HFFc6 (cell line): ENCODE measurements at regions not wholly inside any gene's neighbourhood (a gene's known extent, or its start where the extent isn't known, plus 50 kb on each side); places are given as distances from the start of the nearest gene placed in this dataset.

Source experiments
- DNase-seq: peaks from one replicate; pipeline ENCODE4 v3.0.0-alpha.2; 2018
- H3K27ac Mint-ChIP-seq: 2 replicates; pipeline ENCODE4 v1.8.0; 2020; ENCODE audit warnings: mild to moderate bottlenecking, mixed read lengths
- H3K27me3 Mint-ChIP-seq: 2 replicates; pipeline ENCODE4 v1.8.0; 2021; ENCODE audit warnings: mild to moderate bottlenecking, moderate library complexity, mixed read lengths; ENCODE audit not compliant: insufficient read depth
- H3K36me3 Mint-ChIP-seq: 2 replicates; pipeline ENCODE4 v1.8.0; 2021; ENCODE audit warnings: low read depth, mixed read lengths
- H3K4me1 Mint-ChIP-seq: 2 replicates; pipeline ENCODE4 v1.8.0; 2020; ENCODE audit warnings: low read depth, mixed read lengths
- H3K4me3 Mint-ChIP-seq: 2 replicates; pipeline ENCODE4 v1.8.0; 2020; ENCODE audit warnings: mild to moderate bottlenecking, moderate library complexity, mixed read lengths
- H3K9me3 Mint-ChIP-seq: 2 replicates; pipeline ENCODE4 v1.8.0; 2020; ENCODE audit warnings: mild to moderate bottlenecking, mixed read lengths
- TF ChIP-seq, protein P1 (sequence below): fragments of 200-600 bp; sonication (generic); IDR thresholded peaks from 2 replicates; pipeline ENCODE4 v1.5.0; 2021; ENCODE audit warnings: antibody characterized with exemption, mild to moderate bottlenecking

DNA sequence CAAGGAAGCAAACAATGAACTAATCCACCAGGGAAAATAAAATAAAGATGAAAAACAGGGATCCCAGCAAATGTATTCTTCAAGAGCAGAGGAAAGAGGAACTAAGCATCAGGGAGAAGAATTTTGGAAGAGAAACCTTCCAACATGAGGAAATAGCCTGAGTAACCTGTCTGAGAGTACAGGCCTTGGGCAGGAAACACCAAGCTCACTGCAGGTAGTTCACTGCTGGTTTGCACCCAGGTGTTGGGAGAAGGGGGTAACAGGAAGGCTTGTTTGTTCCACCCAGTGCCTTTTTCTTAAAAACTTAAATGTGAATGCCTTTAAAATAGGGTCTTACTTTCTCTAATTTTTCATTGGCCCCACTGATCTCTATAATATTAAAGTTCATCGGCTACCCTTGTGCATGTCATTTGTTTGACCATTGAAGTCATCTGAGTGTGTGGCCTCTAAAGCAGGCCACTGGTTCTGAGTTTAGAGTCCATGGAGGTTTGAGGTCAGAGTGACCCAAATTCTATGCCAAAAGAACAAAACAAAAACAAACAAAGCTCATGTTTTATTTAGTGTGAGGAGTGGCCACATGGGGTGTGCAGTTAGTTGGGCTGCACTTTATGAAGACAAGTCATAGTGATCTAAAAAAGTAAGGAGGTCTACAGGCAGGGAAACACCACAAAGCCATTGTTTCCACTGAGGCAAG, 62.9 kb upstream of the COX10 start:
- TF ChIP-seq, protein P1, sequence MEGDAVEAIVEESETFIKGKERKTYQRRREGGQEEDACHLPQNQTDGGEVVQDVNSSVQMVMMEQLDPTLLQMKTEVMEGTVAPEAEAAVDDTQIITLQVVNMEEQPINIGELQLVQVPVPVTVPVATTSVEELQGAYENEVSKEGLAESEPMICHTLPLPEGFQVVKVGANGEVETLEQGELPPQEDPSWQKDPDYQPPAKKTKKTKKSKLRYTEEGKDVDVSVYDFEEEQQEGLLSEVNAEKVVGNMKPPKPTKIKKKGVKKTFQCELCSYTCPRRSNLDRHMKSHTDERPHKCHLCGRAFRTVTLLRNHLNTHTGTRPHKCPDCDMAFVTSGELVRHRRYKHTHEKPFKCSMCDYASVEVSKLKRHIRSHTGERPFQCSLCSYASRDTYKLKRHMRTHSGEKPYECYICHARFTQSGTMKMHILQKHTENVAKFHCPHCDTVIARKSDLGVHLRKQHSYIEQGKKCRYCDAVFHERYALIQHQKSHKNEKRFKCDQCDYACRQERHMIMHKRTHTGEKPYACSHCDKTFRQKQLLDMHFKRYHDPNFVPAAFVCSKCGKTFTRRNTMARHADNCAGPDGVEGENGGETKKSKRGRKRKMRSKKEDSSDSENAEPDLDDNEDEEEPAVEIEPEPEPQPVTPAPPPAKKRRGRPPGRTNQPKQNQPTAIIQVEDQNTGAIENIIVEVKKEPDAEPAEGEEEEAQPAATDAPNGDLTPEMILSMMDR = no peak
- H3K4me3 Mint-ChIP-seq = no peak overlapping the region
- peaks cover 15% of the 10 kb centered on the region for H3K4me1 Mint-ChIP-seq
- no peak for DNase-seq
- no peak overlapping the region for H3K27ac Mint-ChIP-seq
- no peaks in the 10 kb centered on the region for H3K27me3 Mint-ChIP-seq
- H3K36me3 Mint-ChIP-seq = no peaks in the 10 kb centered on the region
- no peaks in the 10 kb centered on the region for H3K9me3 Mint-ChIP-seq

DNA sequence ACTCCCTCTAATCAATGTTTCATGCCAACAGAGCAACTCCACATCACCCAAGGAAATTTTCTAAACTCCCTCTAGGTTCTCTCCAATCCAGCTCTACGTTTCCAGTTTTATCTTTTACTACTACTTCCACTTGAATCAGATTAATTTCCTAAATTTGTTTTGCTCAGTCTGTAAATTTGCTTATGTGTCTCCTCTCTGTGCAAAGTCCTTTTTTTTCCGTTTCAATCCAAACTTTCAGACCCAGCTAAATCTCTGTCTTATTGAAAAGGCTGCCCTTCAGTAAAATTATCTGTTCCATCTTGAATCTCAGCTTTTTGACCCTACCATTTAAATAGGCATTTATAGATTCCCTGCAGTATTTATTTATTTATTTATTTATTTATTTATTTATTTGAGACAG, 61.4 kb upstream of the COX10 start:
- TF ChIP-seq, protein P1 = no peak
- H3K4me3 Mint-ChIP-seq = no peak overlapping the region
- H3K27ac Mint-ChIP-seq = no peak overlapping the region
- no peaks in the 10 kb centered on the region for H3K36me3 Mint-ChIP-seq
- no peaks in the 10 kb centered on the region for H3K27me3 Mint-ChIP-seq
- no peak for DNase-seq
- H3K9me3 Mint-ChIP-seq = no peaks in the 10 kb centered on the region
- H3K4me1 Mint-ChIP-seq = peaks cover 15% of the 10 kb centered on the region

DNA sequence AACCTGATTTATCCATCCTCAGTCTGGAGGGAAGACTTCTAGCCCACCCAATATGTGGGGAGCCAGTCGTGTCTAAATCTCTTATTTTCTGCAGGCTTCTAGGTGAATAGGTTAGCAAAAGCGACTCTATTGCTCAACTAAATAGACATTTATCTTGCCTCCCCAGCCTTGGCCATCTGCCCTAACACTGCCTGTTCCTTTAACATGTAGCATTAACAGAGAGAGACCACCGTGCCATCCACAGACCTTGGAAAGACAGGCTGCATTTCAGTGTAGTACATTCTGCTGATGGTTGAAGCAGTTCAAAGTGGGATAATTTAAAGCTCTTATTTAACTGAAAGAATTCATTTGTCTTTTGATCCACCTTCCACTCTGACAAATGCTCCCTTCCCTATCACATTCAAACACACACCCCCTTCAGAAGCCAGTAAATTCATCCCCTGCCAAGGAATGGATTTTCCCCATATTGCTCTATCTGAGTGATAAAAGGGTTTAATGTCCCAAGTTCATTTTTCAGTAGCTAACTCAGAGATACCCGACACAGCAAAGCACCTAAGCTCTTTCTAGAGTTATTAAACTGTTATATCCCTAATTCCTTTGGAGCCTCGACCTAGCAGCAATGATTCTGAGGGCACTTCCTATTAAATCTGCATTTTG, 58.1 kb upstream of the COX10 start:
- Mint-ChIP-seq H3K27ac (no peak overlapping the region), H3K27me3 (peaks cover 4% of the 10 kb centered on the region; the same call in 1 of the 2 replicates), H3K36me3 (no peaks in the 10 kb centered on the region), H3K9me3 (no peaks in the 10 kb centered on the region), H3K4me3 (no peak overlapping the region), H3K4me1 (peaks cover 5% of the 10 kb centered on the region; the same call in 1 of the 2 replicates)
- no peak for DNase-seq
- TF ChIP-seq, protein P1 = no peak

DNA sequence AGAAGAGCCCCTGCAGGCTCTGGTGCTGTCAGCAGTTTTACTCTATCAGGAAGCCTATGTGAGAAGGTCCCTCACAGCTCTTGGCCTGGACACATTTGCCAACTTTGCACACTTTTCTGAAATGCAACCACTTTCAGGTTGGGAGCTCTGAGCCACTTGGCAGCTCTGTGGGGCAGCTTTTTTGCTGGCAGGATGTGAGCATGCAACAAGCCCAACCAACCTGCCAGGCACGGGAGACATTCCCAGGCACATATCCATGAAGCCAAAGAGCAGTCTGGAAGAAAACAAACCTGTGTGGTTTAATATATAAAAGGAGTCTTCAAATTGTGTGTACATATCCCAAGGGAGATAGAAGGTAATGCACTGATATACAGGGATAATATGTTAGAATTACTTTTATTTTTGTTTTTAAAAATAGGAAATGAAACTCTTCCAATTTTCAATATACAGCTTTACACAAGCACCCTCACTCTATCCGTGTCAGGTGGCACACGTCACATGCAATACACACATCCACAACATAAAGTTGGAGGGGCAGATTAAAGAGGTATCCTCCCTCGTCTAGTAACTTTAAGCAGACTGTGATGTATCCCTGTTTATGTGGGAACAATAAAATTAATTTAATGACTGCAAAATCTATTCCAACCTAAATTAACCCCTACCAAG, 57.4 kb upstream of the COX10 start:
- H3K9me3 Mint-ChIP-seq = no peaks in the 10 kb centered on the region
- DNase-seq = no peak
- no peak overlapping the region for H3K4me3 Mint-ChIP-seq
- TF ChIP-seq, protein P1 = no peak
- peaks cover 4% of the 10 kb centered on the region; the same call in 1 of the 2 replicates for H3K27me3 Mint-ChIP-seq
- H3K4me1 Mint-ChIP-seq = peaks cover 5% of the 10 kb centered on the region; the same call in 1 of the 2 replicates
- no peaks in the 10 kb centered on the region for H3K36me3 Mint-ChIP-seq
- no peak overlapping the region for H3K27ac Mint-ChIP-seq

DNA sequence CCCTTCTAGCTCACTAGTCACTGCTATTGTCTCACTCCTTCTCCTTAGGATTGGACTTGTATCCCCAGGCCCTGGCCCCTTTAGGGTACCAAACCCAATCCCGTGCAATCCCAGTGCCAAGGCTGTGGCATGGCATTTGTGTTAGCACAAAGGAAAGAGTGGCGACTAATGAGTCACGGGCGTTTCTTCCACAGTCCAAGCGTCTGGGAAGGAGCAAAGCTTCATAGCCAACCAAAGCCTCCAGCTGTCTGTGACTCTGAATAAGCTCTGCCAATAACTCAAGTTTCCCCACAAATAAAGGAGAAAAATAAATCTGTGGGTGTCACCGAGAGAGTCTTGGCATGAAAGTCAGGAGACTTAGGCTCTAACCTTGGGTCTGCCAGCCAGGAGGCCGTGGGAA, 54.6 kb upstream of the COX10 start:
- H3K9me3 Mint-ChIP-seq = no peaks in the 10 kb centered on the region
- no peak overlapping the region for H3K27ac Mint-ChIP-seq
- no peak overlapping the region for H3K4me3 Mint-ChIP-seq
- H3K36me3 Mint-ChIP-seq = no peaks in the 10 kb centered on the region
- DNase-seq = no peak
- TF ChIP-seq, protein P1 = no peak
- H3K4me1 Mint-ChIP-seq = peaks cover 11% of the 10 kb centered on the region
- peaks cover 5% of the 10 kb centered on the region; the same call in 1 of the 2 replicates for H3K27me3 Mint-ChIP-seq
